IPS-NIHi11 (cell line): ENCODE measurements at regions not wholly inside any gene's neighbourhood (a gene's known extent, or its start where the extent isn't known, plus 50 kb on each side); places are given as distances from the start of the nearest gene placed in this dataset.

Source experiments
- DNase-seq: peaks from one replicate; pipeline ENCODE4 v3.0.0; 2012; ENCODE audit warnings: mixed read lengths, low spot score

GRCh38 chr2:176468457-176469113 is 199.3 kb downstream of the MTX2 start:
- DNase-seq = no peak

- DNase-seq = no peak
Observed at GRCh38 chr2:176470713-176471112, 201.5 kb downstream of the MTX2 start.

GRCh38 chr2:176471949-176472348 is 202.7 kb downstream of the MTX2 start:
- DNase-seq = no peak

GRCh38 chr2:176473177-176473576 is 203.9 kb downstream of the MTX2 start:
- no peak for DNase-seq

GRCh38 chr2:176473851-176474250 is 204.6 kb downstream of the MTX2 start:
- DNase-seq = no peak

GRCh38 chr2:176477336-176477735 is 208.1 kb downstream of the MTX2 start:
- DNase-seq = no peak

GRCh38 chr2:176479961-176480360 is 210.7 kb downstream of the MTX2 start:
- DNase-seq = no peak

- no peak for DNase-seq
Observed at GRCh38 chr2:176482107-176482506, 212.9 kb downstream of the MTX2 start.

- no peak for DNase-seq
Observed at GRCh38 chr2:176483476-176483875, 214.2 kb downstream of the MTX2 start.

- no peak for DNase-seq
Observed at GRCh38 chr2:176483901-176484568, 214.8 kb downstream of the MTX2 start.

- DNase-seq = peak; percentile 14
Observed at GRCh38 chr2:176484838-176485237, 215.6 kb downstream of the MTX2 start.

GRCh38 chr2:176488431-176488830 is 219.2 kb downstream of the MTX2 start:
- DNase-seq = no peak

- peak; percentile 72 for DNase-seq
Observed at GRCh38 chr2:176490061-176490861, 221.0 kb downstream of the MTX2 start.

- peak; percentile 23 for DNase-seq
Observed at GRCh38 chr2:176491172-176491904, 222.1 kb downstream of the MTX2 start.

- DNase-seq = no peak
Observed at GRCh38 chr2:176492583-176492982, 223.3 kb downstream of the MTX2 start.

GRCh38 chr2:176493226-176493825 is 224.1 kb downstream of the MTX2 start:
- DNase-seq = no peak

GRCh38 chr2:176493909-176494308 is 224.7 kb downstream of the MTX2 start:
- DNase-seq = no peak

GRCh38 chr2:176494949-176495353 is 225.7 kb downstream of the MTX2 start:
- no peak for DNase-seq

GRCh38 chr2:176495826-176496225 is 226.6 kb downstream of the MTX2 start:
- DNase-seq = no peak

- DNase-seq = no peak
Observed at GRCh38 chr2:176496761-176497160, 227.5 kb downstream of the MTX2 start.

- no peak for DNase-seq
Observed at GRCh38 chr2:176500901-176501300, 231.7 kb downstream of the MTX2 start.

- no peak for DNase-seq
Observed at GRCh38 chr2:176501617-176502016, 232.4 kb downstream of the MTX2 start.
